ENCODE measurements at regions not wholly inside any gene's neighbourhood (a gene's known extent, or its start where the extent isn't known, plus 50 kb on each side); places are given as distances from the start of the nearest gene placed in this dataset.

- TF ChIP-seq CTCF (IDR thresholded peaks at IDR 0.05) (no peak), POLR2A (IDR thresholded peaks at IDR 0.05) (no peak)
Observed at GRCh38 chr4:66555301-66555700, 885.0 kb upstream of the EPHA5 start.
